Urinary bladder (tissue), 3 donors: ENCODE measurements at regions not wholly inside any gene's neighbourhood (a gene's known extent, or its start where the extent isn't known, plus 50 kb on each side); places are given as distances from the start of the nearest gene placed in this dataset.

Experiments used
- DNase-seq: peaks from one replicate; pipeline ENCODE4 v3.0.0-alpha.2; 2015; ENCODE audit errors: extremely low spot score
- H3K27ac ChIP-seq: one replicate; pipeline ENCODE4 v1.5.1; 2013; ENCODE audit warnings: low read depth, mild to moderate bottlenecking, moderate library complexity
- H3K36me3 ChIP-seq: one replicate; pipeline ENCODE4 v1.6.1; 2013; ENCODE audit warnings: mild to moderate bottlenecking, moderate library complexity; ENCODE audit not compliant: insufficient read depth
- H3K4me1 ChIP-seq: one replicate; pipeline ENCODE4 v1.6.1; 2013; ENCODE audit warnings: mild to moderate bottlenecking, moderate library complexity; ENCODE audit not compliant: insufficient read depth
- H3K4me3 ChIP-seq: one replicate; pipeline ENCODE4 v1.5.1; 2013; ENCODE audit warnings: low read depth, low read length
- WGBS: extraction: QIAGEN DNeasy Blood & Tissue Kit; methylation state at CpG from one replicate; pipeline ENCODE4 v1.1.7; 2013; 5-methylcytosine and 5-hydroxymethylcytosine counted together
- donor health status: healthy with polysubstance abuse.
- donor health status: healthy.

DNA sequence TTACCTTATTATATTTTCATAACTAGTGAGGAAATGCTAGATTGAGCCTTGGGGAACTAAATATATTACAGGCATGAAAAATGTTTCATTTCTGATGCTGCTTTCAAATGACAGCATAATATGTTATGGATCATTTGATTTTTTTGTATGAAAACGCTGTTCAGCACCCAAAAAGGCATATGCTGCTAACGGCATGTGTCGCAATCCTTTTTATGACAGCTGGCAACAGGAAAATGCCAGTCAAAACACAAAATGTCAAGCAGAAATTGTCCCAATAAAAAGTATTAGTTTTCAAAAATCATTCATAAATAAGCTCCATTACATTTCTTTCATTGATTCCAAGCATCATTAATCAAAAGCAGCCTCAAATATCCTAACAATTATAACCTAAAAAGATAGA is 1244.5 kb downstream of the PCDH7 start:
- Histone ChIP-seq H3K27ac (no peak overlapping the region), H3K4me3 (no peak overlapping the region), H3K36me3 (no peaks in the 10 kb centered on the region), H3K4me1 (no peaks in the 10 kb centered on the region)
- 55% methylated on average over 3 of the region's 3 CpGs for WGBS
- no peak for DNase-seq

DNA sequence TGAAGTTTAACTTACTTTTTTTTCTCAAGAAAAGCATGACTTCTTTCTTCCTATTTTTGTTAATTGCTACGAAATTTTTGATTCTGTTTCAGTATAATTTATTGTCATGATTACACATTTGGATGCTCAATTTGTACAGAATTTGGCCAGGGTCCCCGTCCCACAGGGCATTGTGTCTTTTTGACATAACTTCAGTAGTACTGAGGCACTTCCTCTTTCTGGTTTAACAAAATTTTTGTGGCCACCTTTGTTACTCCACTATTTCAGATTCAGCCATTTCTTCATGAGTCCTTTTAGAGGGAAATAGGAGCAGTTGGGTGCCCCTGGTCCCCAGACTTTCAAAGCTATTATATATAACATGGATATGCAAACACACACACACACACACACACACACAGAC is 1248.7 kb downstream of the PCDH7 start:
- Histone ChIP-seq H3K27ac (no peak overlapping the region), H3K4me3 (no peak overlapping the region), H3K36me3 (no peaks in the 10 kb centered on the region), H3K4me1 (no peaks in the 10 kb centered on the region)
- 75% methylated on average over 2 of the region's 2 CpGs for WGBS
- DNase-seq = no peak

- no peak overlapping the region for H3K27ac ChIP-seq
- no peak for DNase-seq
- H3K4me1 ChIP-seq = no peaks in the 10 kb centered on the region
- WGBS = 85% methylated on average over 2 of the region's 2 CpGs
- no peak overlapping the region for H3K4me3 ChIP-seq
- no peaks in the 10 kb centered on the region for H3K36me3 ChIP-seq
Observed at GRCh38 chr4:31974490-31975002, 1254.4 kb downstream of the PCDH7 start.

DNA sequence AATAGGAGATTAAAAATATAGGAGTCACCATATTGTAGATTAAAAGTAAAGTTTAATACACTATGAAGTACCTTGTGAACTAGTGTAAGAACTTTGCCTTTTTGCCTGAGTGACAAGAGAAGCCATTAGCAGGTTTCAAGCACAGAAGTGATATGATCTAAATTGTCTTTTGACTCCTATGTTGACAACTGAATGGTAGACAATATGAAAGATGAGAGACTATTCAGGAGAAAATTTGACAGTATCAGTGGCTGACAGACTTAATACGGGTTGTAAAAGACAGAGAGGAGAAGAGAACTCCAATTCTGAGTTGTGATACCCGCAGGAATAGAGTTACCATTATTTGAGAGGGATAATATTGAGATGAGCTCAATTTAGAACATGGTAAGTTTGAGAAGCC is 1259.8 kb downstream of the PCDH7 start:
- H3K36me3 ChIP-seq = no peaks in the 10 kb centered on the region
- no peaks in the 10 kb centered on the region for H3K4me1 ChIP-seq
- DNase-seq = no peak
- 86% methylated on average over 2 of the region's 2 CpGs for WGBS
- H3K4me3 ChIP-seq = no peak overlapping the region
- no peak overlapping the region for H3K27ac ChIP-seq

GRCh38 chr4:31983246-31983645 is 1263.1 kb downstream of the PCDH7 start:
- H3K27ac ChIP-seq = no peak overlapping the region
- WGBS = 90% methylated on average over 1 of the region's 1 CpG
- no peaks in the 10 kb centered on the region for H3K4me1 ChIP-seq
- no peak overlapping the region for H3K4me3 ChIP-seq
- no peaks in the 10 kb centered on the region for H3K36me3 ChIP-seq
- peak; percentile 4 for DNase-seq

DNA sequence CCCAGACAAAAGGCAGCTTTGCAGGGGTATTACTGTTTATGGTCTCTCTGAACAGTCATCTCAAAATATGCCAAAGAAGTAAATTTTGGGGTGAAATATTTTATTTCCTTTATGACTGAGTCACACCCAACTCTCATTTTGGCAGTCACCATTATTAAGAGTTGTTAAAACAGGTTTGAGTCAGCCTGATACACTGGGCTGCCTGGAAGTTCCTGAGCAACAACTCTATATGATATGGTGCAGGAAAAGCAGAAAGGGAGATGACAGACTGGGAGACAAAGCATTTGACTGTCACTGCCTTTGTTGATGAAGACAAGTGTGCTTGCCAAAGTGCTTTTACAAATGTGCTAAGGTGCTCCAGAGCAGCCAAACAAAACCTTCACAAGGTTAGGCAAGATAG is 1263.5 kb downstream of the PCDH7 start:
- Histone ChIP-seq H3K4me1 (no peaks in the 10 kb centered on the region), H3K36me3 (no peaks in the 10 kb centered on the region), H3K27ac (no peak overlapping the region), H3K4me3 (no peak overlapping the region)
- DNase-seq = no peak

- DNase-seq = no peak
- H3K36me3 ChIP-seq = no peaks in the 10 kb centered on the region
- no peak overlapping the region for H3K27ac ChIP-seq
- no peaks in the 10 kb centered on the region for H3K4me1 ChIP-seq
- no peak overlapping the region for H3K4me3 ChIP-seq
- 84% methylated on average over 2 of the region's 2 CpGs for WGBS
Observed at GRCh38 chr4:31984872-31985271, 1264.7 kb downstream of the PCDH7 start.

GRCh38 chr4:31995943-31996901 is 1276.1 kb downstream of the PCDH7 start:
- Histone ChIP-seq H3K36me3 (no peaks in the 10 kb centered on the region), H3K27ac (no peak overlapping the region), H3K4me3 (no peak overlapping the region), H3K4me1 (no peaks in the 10 kb centered on the region)
- 75% methylated on average over 55 of the region's 55 CpGs for WGBS
- no peak for DNase-seq

GRCh38 chr4:31998807-31999206 is 1278.6 kb downstream of the PCDH7 start:
- DNase-seq = no peak
- no peaks in the 10 kb centered on the region for H3K4me1 ChIP-seq
- H3K4me3 ChIP-seq = no peak overlapping the region
- H3K36me3 ChIP-seq = no peaks in the 10 kb centered on the region
- WGBS = 89% methylated on average over 2 of the region's 2 CpGs
- H3K27ac ChIP-seq = no peak overlapping the region

GRCh38 chr4:31999848-32000247 is 1279.7 kb downstream of the PCDH7 start:
- H3K4me1 ChIP-seq = no peaks in the 10 kb centered on the region
- 58% methylated on average over 1 of the region's 1 CpG for WGBS
- no peak overlapping the region for H3K27ac ChIP-seq
- no peaks in the 10 kb centered on the region for H3K36me3 ChIP-seq
- DNase-seq = no peak
- H3K4me3 ChIP-seq = no peak overlapping the region

DNA sequence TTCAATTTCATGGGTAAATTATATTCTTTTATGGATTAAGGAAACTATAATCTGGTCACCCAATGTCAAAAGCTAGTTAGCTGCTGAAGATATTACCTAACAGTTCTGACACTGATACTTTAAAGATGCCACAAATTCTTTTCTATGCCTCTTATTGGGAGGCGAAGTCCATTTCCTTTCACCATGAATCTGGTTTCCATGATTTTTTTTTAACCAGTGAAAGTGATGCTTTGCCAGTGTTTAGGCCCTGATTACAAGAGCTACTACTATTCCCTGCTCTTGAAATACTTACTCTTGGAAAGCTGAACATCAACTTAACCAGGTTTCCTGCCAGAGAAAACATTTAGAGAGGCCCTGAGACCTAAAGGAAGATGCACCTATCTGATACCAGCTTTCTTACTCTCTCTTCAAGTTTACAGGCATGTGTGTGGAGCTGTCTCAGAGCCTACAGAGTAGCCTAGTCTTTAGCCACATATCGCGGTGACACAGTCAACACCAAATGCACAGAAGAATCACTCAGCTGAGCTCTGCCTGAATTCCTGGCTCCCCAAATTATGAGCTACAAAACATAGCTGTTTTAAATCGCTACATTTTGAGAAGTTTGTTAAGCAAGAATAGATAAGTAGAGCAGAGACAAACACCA is 1280.8 kb downstream of the PCDH7 start:
- no peak for DNase-seq

DNA sequence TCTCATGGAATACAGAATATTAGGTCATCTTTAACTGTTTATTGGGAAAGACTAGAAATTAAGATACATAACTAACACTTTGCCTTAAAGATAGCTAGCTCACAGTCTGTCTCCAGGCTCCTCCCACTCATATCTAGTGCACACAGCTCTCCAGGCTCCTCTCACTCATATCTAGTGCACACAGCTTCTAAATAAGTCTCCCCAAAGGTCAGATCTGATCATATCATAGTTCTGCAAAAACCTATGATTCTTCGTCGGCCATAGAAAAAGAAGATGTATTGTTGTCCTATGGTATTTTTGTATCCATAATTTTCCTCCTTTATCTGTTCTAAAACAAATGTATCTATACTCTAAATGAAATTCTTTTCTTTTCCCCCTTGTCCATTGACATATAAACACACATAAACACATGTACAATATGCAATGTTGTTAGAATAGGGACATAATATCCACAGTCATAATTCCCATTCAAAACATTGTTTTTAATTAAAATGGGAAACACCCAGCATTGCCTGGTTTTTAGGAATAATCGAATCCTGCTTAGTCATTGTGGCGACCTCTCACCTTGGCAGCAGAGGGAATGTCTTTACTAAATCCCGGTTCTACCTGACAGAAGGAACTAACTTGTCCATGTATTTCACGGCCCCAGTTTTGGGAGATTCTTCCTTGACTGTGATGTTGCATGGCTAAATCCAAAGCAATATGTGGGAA is 1282.0 kb downstream of the PCDH7 start:
- H3K36me3 ChIP-seq = no peaks in the 10 kb centered on the region
- no peak for DNase-seq
- H3K4me1 ChIP-seq = no peaks in the 10 kb centered on the region
- no peak overlapping the region for H3K4me3 ChIP-seq
- WGBS = 80% methylated on average over 6 of the region's 6 CpGs
- H3K27ac ChIP-seq = no peak overlapping the region

More for the DNA sequence above, 1280.8 kb downstream of the PCDH7 start:
- WGBS = 97% methylated on average over 4 of the region's 4 CpGs
- Histone ChIP-seq H3K4me3 (no peak overlapping the region), H3K36me3 (no peaks in the 10 kb centered on the region), H3K27ac (no peak overlapping the region), H3K4me1 (no peaks in the 10 kb centered on the region)

GRCh38 chr4:32003548-32003947 is 1283.4 kb downstream of the PCDH7 start:
- no peak overlapping the region for H3K27ac ChIP-seq
- 76% methylated on average over 1 of the region's 1 CpG for WGBS
- no peaks in the 10 kb centered on the region for H3K4me1 ChIP-seq
- no peaks in the 10 kb centered on the region for H3K36me3 ChIP-seq
- DNase-seq = no peak
- no peak overlapping the region for H3K4me3 ChIP-seq
